NCI-H2107 (cell line): ENCODE measurements at regions not wholly inside any gene's neighbourhood (a gene's known extent, or its start where the extent isn't known, plus 50 kb on each side); places are given as distances from the start of the nearest gene placed in this dataset.

Source experiments
- DNase-seq: peaks from one replicate; lab custom pipeline; 2025; lab: John Stamatoyannopoulos, UW

DNA sequence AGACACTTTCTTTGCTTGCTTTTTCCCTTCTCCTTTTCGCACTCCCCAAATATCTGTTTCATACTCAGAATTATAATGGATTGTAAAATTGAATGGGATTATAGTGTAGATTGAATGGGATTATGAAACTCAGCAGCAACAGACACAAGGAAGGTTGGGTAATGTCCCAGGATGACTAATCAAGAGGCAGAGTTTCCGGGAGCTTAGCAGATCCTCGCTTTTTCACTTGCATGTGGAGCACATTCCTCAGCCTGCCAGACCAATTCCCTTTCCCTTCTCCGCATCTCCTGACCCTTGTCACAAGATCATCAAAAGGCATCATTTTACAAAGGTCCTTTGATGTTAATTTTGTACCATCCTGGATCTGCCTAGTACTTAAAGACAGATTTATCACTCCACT, 55.1 kb upstream of the SLC1A1 start:
- no peak for DNase-seq

DNA sequence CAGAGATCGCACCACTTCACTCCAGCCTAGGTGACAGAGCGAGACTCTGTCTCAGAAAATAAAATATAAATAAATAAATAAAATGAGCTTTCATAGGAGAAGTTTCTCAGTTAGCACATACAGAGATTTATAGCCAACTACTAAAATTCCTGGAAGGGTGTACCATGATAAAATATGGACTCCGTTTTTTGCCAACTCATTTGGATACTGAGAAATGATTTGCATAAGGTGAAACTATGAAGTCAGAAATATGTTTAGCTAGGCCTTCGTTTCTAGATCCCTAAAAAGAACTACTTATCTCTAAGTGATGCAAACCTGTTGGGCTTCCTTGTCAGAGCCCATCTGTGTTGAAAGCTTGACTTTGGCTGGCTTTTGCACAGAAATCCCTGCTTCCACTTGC, 56.9 kb upstream of the SLC1A1 start:
- DNase-seq: no peak

DNA sequence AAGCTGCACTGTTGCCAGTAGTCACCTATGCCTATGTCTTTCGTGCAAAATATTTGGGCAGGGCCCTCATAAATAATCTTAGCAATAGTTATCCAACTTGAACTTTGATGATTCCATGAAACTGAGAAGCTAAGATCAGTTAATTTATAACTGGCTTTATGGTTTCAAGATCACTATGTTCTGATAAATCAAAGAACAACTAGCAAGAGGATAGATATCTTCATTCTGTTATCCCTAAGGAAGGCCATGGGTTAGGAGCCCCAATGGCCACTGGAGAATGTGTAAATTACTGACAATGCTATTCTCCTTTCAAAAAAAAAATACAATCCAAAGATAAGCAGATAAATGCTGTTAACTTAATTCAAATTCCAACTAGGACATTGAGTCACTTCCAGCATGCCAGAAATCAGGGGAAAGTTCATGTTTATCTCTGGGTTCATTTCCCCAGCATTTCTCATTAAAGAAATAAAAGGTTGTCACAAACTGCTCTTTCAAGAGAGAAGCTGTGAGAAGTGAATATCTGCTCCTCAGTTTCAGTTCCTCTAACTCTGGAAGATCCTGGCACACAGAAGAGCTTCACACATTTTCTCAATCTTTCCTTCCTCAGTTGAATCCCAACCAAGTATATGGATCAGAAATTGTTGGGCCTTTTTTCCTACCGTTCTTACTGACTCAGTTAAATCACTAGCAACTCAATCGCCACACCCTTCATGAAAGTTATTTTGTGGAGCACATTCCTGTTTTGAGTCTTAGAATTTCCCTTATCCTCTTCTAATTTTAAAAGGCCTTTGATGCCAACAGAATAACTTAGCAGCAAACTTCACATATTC, 59.6 kb upstream of the SLC1A1 start:
- DNase-seq: no peak

DNA sequence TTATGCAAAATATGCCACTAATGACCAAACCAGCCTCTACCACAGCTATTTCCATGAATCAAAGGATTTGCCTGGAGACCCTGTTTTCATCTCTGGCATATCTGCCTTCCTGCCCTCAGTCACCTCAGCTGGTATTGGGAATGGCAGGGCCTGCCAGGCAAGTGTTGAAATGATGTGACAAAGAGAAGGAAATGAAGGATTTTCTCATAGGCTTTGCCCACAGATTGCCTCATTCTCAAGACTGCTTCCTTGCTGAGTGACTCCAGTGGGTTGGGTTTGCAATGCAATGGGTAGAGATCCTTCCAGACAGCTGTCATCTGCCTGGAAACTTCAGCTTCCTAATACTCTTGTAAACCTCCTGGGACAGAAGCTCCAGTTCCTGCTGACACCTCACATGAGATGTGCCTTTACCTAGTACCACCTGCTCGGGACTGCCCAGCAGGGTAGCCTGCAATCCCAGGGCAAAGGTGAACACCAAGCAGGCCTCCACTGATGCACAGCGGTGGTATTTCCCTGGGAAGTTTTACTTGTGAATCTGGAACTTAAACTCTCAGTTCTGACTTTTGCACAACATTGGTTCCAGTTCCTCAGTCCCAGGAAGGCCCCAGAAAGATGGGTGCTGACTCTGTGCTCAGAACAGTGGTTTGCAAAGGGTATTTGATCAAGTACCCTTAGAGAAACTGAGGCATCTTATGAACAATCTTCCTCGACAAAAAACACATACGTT, 64.8 kb upstream of the SLC1A1 start:
- no peak for DNase-seq

DNA sequence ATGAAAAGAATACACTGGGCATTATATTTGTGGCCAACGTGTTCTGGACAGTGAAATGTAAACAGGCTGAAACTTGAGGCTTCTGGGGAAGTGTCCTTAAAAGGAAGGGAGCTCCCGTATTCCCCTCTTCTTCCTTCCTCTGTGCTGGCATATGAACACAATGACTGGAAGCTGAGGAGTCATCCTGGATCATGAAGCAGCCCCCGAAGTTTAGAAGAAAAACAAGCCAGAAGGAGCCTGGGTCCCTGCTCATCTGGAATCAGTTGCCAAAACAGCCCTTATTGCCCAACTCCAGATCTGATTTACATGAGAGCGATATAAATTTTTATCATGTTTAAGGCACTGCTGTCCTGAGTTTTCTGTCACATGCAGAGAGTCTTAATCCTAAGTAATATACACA, 65.4 kb upstream of the SLC1A1 start:
- no peak for DNase-seq

DNA sequence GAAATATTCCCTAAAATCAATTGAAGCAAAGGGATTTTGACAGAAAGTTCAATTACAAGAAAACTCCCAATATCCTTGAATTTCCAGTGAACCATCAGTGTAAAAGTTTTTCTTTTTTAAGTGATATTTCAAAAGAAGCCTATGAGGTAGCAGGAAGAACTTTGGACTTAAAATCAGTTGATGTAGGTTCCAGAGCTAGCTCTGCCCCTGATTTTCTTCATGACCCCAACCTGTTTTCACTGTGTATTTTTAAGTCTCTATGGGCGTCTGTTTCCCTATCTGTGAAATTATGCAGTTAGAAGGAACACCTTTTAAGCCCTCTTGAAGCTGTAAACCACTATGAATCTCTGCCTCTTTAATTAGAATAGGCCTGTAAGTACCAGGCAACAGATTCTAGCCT, 66.2 kb upstream of the SLC1A1 start:
- DNase-seq: no peak

DNA sequence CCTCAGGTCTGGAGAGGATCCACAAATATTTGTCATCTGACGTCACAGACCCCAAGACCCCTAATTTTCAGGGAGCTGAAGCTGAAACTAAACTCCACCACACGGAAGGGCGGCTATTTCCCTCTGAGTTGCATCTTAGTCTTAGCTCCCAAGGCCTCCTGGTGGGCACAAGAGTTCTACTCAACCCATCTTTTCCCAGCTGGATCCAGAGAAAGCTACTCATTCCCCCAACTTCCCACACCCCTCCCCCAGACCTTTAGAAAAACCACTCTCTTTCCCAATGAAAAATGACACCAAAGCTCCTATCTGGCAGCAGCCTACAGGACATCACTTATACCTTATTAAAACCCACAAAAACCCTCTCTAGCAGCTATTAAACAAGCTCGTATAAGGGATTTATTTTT, 67.1 kb upstream of the SLC1A1 start:
- no peak for DNase-seq

DNA sequence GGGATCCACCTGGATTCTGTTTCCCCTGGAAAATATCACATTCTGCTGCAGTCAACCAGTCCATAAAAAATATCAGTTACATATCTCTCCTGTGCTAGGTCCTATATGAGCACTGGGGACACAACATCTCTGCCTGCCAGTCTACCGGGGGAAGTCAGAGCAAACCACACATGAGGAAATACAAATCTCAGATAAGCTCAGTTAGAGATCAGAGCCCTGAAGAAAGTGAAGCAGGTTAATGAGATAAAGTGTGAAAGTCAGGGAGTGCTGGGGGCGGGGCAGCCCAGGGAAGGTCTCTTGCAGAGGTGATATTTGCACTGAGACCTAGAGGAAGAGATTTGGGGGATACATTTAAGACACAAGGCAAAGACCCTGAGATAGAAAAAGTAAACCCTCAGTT, 67.8 kb upstream of the SLC1A1 start:
- no peak for DNase-seq

DNA sequence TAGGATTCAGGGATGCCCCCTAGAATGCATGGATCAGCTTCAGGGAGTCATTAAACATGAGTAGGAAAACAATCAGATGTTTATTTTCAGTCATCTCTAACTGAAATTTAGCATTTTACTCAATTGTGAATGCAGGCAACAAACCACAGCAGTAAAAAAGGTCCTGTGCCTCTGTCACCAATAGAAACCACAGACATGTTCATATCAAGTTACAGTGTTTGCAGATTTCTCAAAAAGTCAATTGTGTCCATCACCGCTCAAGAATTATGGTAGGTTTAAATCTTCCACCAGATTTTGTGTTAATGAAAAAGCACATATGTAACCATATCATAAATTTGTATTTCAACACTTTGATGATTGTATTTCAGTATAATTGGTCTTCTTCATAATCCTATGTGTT, 68.4 kb upstream of the SLC1A1 start:
- DNase-seq: no peak

DNA sequence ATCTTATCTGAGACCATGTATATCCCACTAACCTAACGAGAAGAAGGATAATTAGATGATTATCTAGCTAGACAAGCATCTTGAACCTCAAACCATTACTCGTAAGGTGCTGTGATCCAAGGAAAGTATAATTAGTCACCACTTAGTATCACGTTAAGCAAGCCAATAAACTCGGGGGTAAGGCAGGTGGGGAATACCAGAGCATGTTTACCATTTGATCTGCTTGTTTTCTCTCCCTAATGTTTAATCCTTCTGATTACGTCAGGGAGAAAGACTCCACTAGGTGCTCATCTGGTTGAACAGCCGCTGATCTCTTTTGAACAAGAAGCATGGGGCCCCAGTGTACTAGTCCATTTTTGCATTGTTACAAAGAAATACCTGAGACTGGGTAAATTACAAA, 69.9 kb upstream of the SLC1A1 start:
- no peak for DNase-seq

DNA sequence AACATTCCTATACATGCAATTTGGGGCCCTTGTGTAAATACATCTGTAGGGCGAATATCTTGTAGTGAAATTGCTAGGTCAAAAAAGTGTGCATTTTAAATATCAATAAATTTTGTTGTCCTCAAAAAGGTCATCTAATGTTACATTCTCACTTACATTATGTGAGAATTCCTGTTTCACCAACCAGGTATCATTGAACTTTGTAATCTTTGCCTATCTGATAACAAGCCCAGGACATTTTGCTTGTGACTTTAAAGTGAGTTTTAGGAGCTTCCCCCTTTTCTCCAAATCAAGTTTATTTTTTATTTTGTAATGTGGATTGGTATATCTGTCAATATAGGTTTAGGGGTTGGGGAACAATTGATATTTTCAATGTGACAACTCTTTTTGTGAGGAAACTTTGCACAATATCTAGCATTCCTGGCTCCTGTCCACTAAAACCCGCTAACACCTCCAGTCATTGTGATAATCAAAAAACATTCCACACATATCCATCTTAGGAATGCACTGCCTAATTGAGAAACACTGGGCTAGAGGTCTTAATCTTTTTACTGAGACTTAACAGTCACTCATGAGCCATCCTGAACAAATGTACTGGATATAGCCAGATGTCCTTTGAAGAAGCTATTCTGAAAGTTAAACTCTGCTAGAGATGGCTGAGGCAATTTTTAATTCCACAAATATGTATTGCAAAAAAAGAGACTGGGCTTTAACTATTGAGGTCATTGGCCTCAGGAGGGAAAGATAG, 72.5 kb upstream of the SLC1A1 start:
- no peak for DNase-seq

DNA sequence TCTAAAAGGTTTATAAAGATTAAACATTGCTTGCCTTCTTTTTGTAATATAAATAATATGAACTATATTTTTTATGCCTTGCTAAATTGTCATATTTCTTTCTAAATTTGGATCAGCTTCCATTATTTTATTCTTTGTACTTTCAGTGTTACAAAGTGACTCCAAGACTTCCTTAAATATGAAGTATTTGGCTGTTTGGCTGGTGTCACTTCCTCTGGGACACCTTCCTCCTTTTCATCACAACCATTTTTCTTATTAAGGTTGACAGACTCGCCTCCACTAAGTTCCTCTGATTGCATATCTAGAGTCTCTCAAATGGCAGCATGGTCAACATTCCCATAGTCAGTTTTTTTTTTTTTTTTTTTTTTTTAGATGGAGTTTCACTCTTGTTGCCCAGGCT, 73.8 kb upstream of the SLC1A1 start:
- no peak for DNase-seq

DNA sequence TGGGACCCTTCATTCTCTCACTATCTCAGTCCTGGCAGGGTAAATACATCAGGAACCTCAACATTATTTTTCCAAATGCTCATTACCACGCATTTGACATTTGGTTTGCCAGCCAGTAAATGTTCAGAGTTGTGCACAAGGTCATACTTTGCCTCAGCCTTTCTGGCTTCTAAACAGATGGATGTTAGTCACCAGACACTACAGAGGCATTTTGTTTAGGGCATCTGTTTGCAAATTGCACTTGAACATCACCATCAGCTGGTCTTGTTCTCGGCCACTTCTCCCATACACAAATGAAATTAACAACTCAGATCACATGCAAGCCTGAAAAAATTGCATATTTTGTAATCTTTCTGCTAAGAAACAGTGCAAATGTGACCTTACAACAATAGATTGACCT, 75.0 kb upstream of the SLC1A1 start:
- no peak for DNase-seq

DNA sequence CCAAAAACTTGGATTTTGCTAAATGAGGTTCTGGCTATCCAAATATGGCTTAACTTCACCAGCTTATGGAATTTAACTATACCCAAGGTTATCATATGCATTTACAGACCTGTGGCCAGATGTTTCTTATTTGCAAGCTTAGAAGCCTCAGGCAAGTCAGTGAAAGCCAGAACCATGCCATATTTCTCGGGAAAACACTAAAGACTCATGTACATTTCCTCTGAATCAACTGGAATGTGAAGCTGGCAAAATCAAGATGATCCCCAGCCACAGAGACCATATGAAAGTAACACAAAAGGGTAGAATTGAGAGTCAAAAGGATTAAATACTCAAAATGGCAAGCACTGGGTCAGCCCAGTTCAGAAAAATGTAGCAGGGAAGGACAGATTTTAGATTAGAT, 76.4 kb upstream of the SLC1A1 start:
- DNase-seq: no peak

DNA sequence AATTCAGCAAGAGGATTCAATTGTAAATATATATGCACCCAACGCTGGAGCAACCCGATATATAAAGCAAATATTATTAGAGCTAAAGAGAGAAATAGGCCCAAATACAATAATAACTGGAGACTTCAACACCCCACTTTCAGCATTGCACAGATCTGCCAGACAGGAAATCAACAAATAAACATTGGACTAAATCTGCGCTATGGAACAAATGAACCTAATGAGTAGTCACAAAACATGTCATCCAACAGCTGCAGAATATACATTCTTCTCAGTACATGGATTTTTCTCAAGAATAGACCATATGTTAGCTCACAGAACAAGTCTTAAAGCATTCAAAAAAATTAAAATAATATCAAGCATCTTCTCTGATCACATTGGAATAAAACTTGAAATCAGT, 86.1 kb upstream of the SLC1A1 start:
- DNase-seq: no peak

DNA sequence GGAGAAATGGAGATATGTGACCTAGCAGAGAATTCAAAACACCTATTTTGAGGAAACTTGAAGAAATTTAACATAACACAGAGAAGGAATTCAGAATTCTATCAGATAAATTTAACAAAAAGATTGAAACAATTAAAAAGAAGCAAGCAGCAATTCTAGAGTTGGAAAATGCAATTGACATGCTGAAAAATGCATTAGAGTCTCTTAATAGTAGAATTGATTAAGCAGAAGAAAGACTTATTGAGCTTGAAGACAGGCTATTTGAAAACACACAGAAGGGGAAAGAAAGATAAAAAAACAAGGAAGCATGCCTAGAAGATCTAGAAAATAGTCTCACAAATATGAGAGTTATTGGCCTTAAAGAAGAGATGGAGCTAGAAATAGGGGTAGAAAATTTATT, 87.8 kb upstream of the SLC1A1 start:
- no peak for DNase-seq

DNA sequence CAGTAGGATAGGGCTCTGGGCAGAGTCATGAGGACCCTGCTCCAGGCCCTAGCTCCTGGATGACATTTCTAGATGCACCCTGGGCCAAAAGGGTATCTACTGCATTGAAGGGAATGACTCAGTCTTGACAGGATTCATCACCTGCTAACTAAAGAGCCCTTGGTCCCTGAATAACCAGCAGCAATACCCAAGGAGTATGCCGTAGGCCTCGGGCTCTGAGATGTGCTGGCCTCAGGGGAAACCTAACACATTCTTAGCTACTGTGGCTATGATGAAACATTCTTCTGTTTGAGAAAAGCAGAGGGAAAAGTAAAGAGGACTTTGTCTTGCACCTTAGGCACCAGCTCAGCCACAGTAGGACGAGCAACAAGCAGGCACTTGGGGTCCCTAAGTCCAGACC, 89.5 kb upstream of the SLC1A1 start:
- DNase-seq: no peak

DNA sequence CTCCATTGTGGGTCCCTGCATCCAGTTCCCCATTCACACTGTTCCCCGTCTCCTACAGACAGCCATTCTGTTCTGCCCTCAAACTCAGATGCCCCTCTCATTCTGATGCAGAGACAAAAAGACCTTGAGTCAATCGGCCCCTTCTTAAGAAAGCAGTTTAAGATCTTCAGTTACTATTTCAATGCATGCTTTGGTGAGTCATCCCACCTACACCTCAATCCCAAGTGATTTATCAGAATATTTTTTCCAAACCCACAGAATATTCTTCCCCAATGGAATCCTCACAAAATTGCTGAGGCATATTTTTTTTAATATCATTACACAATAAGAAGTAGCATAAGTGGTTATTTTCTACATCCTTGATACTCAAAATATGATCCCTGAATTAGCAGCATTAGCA, 92.4 kb upstream of the SLC1A1 start:
- DNase-seq: no peak

DNA sequence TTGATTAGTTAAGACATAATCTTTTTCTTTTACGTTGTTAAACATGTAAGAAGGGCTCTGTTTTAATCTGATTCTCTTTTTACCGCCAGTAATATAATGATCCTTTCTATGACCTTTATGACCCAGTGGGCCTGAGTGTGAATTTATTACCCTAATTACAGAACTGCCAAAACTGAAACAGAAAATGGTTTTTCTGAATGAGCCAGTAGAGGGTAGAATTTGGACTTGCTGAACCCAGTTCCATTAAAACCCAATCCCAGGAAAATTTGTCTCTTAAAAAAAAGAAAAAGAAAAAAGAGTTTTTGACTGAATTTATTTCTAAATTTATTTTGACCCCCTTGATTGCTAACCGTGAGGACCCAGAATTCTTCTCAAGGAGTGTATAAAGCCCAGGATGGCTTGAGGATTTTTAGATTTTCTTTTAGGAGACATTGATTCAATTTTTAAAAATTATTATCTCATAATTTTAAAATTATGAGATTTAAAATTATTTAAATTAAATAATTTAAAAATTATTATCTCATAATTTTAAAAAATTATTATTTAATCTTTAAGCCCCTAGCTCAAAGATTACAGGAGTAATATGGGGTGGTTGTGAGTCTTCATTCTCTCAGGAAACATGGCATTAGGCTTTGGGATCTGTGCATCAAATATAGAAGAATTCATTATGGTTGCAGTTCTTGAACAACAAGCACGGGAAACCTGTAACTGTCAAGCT, 94.1 kb upstream of the GLIS3 start:
- no peak for DNase-seq

DNA sequence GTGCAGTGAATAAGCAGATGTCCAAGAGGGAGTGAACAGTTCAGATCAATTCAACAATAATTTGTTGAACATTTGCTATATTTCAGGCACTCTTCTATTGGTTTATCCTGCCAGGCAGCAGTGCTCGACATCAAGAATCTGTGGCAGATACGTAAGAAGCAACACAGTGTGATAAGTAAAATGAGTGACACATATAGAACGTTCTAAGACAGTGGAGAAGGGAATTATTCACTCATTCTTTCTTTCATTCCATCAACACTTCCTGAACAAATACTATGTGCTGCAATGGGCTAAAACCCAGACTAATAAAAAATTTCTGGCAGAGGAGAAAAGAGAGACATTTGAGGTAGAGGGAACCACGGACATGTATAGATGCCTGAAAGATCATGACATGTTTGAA, 89.9 kb upstream of the GLIS3 start:
- no peak for DNase-seq

DNA sequence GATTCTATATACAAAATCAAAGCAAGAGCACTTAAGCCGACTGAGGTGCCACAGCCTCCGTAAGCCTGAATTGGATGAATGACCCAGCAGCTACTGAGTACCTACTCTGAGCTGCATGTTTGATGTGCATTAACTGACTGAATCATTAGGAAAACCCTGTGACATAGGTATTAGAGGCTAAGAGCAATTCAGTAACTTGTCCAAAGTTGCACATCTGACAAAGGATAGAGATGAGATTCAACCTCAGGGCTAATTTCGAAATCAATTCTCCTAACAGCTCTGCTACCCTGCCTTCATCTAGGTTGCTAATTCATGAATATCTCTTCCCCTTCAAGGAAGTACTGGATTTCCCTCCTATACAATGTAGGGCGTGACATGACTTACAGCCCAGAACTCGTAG, 89.1 kb upstream of the GLIS3 start:
- no peak for DNase-seq

DNA sequence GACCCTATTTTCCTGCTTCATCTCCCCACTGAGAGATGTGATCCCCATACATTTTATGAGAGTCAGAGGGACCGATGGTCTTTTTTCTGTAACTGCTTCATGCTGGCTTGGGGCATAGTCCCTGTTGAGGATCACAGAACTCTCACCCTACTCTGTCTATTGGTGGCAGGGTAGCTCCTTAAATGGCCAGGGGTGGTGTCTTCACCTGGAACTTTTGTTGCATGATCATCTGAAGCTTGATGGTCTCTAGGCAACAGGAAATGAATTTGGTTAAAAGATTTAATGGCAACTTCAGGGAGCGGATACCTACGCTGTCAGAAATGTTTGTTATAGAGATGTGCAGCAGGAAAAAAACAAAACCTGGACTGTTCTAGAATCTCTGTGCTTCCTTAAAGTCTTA, 87.0 kb upstream of the GLIS3 start:
- no peak for DNase-seq
